ENCODE measurements at regions not wholly inside any gene's neighbourhood (a gene's known extent, or its start where the extent isn't known, plus 50 kb on each side); places are given as distances from the start of the nearest gene placed in this dataset.

DNA sequence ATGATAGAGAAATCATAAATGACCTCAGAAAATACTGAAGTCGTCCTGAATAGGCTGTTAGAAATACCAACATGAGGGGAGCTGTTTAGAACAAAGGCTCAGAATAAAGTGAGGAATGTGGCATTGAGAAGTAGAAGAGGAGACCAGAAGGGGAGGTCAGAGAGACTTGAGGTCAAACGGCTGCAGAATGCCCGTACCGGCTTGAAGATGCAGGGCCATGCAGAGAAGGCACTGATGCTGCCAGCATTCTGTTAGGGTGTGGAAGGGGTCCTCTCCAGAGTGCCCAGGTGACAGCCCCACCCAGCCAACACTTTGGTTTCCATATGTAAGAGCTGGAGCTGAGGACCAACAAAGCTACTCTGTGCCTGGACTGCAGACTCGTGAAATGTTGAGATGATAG, 570.9 kb downstream of the CDH26 start:
- DNase-seq, result no peak

DNA sequence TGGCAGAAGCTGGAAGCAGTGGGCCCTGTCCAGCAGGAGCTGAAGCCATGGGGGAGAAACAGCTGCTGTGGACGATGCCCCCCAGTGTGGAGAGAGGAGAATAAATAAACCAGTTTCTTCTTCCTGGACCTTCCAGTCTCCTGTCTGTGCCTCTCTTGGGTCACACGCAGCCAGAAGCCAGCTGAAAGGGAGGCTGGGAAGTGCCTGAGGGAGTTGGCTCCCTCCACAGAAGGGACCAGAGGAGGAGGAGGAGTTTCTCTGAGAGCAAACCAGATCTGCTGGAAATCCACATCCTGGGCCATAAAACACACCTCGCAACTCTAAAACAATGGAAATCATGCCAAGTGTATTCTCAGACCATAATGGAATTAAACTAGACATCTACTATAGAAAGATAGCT, 577.0 kb downstream of the CDH26 start:
- no peak for DNase-seq

DNA sequence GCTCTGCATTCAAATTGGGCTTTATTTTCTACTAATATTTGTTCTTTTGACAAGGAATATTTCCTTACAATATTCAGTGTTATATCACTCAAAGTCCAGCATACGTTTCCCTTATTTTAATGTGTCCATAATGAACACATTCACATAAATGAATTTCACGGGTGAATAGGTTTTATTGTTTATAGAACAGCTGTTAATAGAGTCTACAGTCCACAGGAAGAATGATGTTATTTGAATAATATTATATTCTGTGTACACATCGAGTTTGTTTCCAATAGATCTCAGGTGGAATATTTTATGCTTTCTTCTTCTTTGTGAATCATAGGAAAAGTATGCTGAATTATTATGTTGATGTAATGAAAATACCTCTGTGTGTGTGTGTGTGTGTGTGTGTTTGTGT, 582.4 kb downstream of the CDH26 start:
- no peak for DNase-seq

DNA sequence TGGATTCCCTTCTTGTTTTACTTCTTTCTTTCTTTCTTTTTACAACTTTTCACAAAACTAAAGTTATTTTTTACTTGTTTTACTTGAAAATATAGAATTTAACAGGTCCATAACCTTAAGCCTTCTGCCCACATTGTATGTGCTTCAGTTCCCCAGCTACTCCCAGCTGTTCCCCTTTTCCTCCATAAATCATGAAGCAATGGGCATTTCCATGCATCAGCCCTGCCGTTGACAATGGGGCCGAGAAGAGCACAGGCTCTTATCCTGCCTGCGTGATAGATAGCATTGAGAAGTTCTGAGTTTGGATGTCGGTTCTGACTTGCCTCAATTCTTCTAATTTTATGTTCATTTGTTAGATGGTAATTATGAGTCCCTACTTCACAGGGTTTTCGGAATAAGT, 583.8 kb downstream of the CDH26 start:
- DNase-seq, result no peak

DNA sequence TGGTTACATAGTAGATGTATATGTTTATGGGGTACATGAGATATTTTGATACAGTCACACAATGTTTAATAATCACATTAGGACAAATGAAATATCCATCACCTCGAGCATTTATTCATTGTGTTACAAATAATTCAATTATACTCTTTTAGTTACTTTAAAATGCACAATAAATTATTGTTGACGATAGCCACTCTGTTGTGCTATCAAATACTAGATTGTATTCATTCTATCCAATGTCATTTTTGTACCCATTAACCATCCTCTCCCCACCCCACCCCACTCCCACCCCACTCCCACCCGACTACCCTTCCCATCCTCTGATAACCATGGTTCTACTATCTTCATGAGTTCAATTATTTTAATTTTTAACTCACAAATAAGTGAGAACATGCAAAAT, 585.4 kb downstream of the CDH26 start:
- DNase-seq, result no peak

DNA sequence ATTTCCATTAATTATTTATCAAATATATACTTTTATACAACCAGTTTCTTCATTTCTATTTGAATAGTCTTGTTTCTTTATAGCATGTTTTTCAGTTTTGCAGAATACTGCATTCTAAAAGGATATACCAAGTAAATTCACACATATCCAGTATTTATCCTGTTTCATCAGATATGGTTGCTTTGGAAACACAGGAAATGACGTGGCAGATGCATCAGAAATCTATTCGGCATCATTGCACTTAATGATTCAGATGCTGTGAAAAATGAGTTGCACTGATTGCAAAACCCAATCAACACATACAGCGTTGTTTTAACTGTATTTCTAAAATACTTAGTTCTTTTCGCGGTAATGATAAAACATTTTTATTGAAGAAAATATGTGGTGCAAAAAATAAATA, 594.9 kb downstream of the CDH26 start:
- DNase-seq, result no peak

DNA sequence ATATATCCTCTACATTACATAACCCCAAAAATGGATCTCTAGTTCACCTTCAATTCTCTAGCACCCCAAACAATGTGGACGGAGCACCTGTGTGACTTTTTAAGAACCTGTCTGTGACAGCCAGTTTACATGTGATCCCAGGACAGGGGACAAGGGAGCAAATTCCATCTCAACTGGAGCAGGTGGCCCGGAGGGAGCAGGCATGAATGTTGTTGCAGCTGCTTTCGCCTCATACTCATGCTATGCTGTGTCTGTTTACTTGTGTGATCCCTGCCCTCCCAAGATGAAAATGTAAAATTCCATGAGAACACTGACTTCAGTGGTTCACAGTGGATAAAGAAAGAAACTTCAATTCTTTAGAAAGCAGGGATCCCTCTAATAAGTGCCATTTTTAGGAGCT, 600.3 kb downstream of the CDH26 start:
- no peak for DNase-seq

DNA sequence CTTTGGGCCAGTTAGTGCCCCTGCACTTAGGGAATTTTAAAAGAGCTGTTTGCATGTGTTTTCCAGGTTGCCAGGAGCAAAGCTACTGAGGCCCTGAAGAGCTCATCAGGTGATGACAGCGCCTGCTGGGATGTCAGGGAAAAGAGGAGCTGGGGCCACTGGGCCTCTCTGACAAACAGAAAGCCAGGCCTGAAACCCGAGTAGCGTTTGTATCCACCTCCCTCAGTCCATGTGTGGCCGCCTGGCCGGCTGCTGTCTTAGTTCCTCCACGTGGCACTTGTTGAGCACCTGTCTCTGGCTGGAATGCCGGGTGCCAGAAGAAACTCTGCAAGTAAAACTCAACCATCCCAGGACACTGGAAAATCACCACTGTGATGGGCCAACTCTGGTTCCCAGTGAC, 601.2 kb downstream of the CDH26 start:
- DNase-seq, result no peak

DNA sequence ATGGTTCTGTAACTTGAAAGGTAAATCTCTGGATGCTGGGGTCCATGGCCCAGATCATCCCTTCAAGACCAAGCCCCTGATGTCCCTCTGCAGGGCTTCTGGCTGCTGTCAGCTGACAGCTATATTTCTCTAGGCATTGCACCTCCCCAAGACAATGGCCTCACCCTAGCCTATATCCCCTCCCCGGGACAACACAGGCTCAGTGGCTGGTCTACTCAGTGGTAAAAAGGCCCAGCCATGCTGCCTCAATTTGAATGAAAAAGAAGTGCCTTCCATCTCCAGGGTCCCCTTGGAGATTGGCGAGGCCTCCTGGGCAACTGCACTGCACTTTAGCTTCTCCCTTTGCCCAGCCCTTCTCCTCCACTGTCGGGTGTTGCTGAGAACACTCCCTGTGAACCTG, 602.8 kb downstream of the CDH26 start:
- no peak for DNase-seq

DNA sequence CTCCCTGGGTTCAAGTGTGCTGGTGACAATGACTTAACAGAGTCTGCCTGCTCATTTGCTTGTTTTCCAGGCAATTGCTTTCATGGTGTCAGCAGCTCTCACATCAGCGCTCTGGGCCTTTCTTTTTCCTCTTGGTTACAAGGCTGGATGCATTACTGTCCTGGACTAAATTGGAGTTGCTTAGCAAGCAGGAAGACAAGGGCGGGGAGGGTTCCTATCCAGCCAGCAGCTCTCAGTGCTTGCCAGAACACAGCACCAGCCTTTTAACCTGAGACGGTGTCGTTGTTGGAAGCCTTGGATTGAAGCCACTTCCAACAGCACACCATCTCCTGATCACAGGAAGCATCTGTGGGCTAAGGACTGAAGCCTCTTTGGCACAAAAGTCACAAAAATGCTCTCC, 606.9 kb downstream of the CDH26 start:
- no peak for DNase-seq

DNA sequence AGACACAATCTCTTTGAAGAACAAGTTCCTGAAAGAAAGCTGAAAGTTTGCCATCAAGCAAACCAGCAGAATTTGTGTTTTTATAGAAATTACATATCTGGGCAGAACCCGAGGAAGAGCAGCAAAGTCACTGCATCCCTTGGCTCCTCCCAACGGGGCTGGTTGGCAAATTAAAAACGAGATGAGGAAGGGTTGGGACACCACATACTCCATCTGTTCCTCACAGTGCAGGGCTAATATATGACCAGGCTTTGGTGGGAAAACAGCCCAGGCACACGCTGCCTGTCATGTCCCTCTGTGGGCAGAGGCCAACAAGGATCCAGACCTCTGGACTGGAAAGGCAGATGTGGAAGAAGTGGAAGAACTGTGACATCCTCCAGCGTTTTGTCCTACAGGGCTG, 607.3 kb downstream of the CDH26 start:
- DNase-seq, result no peak

DNA sequence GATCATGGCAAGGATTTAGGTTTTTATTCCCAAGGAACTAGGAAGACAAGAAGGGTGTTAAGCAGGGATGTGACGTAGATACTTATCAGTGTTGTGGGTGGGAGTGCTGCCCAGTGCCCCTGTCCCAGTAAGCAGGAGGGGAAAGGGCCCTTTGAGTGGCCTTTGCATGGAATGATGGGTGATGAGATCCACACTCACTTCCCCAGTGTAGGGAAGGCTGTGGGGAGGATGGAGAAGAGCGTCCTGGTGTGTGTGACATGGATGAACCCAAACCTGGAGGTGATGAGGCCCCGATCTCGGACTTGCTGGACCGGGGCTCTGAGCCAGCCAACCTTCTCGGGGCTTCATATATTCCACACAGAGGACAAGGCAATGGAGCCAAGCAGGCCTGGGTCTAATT, 610.9 kb downstream of the CDH26 start:
- DNase-seq, result no peak

DNA sequence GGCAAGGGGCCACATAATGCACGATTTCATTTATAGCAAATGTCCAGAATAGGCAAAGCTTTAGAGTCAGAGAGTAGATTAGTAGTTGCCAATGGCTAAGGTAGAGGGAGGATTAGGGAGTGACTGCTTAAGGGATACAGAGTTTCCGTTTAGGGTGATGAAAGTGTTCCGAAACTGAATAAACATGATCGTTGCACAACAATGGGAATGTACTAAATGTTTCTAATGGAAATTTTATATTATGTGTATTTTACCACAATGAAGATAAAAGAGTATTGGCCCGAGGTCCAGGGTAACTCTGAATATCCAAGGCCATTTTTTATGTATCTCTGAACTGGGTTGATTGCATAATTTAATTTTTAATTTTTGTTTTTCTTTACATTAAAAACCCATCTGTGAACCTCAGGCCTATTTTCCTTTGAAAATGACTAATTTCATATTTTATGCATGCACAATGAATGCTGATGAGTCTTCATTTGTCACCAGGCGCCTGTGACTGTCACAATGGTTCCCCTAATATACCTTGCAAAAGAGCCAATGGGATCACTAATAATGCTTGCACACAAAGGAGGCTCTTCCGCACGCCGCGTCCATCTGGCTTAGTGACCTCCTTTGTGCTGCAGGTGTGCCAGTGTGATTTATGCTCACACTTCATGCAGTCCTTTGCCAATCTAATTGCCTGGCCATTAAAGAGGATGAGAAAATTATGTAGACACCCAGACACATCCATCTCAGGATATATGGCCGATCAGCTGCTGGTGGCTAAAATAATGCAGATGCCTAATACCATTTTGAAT, 612.5 kb downstream of the CDH26 start:
- DNase-seq, result no peak

DNA sequence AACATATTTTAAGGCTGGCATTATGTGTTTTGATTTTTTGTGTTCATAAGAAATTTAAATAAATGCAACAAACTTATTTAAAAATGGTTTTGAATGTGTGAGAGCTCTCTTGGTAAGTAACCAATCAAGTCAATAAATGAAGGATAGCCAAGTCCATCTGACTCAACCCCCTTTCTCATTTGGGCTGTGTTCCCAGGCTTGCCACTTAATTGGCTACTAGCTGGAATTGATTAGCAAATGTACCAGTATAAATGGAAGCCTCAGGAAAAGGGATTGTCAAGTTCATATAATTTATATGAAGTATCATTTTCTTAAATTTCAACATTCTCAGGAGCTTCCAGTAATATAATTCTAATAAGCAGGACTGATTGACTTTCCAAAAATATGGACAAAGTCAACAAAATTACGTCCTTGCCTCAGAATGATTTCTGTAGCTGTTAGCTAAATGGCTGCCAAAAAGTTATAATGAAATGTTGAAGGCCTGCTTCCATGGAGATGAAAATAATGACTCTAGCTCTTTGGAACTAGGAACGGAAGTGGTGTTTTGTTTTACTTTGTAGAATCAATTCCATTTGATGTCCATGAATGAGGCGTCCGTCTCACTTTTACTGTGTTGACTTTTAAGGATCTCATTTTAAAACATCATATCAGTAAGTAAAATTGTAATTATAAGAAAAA, 614.9 kb downstream of the CDH26 start:
- no peak for DNase-seq

DNA sequence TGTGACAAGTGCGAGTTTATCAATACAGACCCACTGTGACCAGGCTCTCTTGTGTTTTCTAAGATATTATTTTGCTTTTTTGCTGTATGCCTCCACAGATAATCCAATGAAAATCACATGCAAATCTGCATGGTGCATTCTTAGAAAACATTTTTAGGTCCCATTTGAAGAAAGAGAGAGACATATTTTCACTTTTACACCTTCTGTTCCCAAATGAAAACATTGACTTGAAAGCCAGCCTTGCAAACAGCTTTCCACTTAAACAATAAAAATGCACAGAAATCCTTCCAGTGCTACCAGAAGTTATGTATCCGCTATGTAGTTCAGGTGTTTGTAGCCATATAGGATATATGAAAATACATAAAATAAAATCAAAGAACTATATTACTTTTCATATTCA, 618.0 kb downstream of the CDH26 start:
- DNase-seq, result no peak

DNA sequence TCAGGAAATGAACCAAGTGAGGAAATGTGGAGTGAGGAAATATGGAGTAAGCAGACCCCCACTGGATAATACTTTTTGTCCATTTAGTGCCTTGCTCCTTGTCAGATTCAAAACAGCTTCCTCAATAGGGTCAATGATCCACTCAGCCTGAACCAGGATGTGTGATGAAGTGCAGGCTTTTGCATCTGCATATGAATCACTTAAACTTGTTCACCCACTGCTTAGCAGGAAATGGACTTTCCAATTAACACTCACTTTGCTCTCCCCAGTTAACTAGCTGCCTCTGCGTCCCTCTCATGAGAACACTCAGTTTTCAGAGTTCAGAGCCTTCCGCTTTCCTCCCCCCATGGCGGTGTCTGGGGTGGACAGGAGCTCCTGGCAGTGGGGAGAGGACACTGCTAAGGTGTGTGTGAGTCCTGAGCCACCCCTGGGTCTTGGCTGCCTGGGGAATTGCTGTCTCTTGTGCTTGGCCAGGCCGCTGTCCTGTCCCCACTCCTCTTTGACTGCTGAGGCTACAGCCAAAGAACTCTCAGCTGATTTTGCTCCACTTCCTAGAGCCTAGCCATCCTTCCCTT, 621.8 kb downstream of the CDH26 start:
- no peak for DNase-seq

DNA sequence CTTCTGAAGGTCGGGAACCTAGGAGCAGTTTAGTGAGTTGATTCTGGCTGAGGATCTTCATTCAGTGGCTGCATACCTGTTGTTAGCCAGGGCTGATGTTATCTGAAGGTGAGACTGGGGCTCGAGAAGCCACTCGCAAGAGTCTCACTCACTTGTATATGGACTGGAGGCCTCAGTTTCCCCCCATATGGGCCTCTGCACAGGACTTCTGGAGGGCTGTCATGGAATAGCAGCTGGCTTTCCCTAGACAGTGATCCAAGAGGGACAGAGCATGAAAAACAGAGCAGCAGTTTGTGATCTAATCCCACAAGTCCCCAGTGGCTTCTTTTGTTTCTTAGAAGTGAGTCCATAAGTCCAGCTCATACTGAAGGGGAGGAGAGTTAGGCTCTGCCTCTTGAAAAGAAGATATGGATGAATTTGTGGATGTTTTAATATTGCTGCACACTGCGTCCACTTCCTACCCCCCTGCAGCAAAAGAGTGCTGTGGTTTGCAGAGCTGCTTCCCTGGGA, 623.4 kb downstream of the CDH26 start:
- DNase-seq, result no peak

DNA sequence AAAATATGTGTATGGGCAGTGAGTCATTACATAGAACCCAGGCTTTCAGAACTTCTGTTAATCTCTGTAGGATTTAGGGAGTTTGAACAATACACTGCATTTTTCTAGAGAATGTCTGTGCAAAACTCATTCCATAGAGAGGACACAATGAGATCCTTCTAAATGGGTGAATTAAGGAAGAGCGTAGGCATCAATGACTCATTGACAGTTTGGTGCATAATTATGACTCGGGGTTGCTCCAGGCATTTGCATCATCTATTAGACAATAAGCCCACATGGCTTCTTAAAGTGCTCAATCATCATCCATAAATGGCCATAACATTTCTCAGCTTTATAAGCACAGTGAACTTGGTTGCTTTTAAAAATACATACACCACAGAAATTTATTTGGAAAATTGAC, 625.5 kb downstream of the CDH26 start:
- no peak for DNase-seq

DNA sequence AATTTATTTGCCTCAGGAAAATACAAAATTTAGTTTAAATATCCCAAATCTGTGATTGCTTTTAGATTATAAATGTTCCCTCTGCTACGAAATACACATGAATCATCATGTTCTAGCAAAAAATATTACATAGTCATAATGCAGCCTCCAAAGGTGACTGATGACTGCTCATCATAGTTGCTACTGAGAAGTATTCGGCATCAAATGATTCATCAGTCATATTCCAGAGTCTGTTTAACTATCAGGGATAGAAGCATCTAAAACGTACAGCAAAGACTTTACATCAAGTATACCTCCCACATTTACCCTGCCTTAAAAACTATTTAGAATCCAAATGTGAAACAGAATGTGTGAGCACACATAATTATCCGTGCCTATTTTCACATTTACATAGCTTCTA, 626.0 kb downstream of the CDH26 start:
- DNase-seq, result no peak

DNA sequence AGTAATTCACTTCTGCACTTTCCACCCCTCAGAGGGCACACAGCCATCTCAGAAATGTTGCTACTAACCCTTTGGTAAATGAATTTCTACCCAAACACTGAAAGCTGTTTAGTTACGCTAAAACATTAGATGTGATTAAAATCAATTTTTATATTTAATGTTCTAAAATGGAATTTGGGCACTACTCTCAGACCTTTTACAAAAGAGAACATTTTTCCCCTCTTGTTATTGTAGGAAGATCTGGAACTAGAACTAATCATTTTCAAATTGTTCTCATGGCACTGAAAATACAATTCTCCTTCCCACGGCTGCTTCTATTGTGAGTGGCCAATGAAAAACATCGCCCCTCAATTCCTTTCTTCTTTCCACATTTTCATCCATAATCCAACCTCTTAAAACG, 627.4 kb downstream of the CDH26 start:
- no peak for DNase-seq

DNA sequence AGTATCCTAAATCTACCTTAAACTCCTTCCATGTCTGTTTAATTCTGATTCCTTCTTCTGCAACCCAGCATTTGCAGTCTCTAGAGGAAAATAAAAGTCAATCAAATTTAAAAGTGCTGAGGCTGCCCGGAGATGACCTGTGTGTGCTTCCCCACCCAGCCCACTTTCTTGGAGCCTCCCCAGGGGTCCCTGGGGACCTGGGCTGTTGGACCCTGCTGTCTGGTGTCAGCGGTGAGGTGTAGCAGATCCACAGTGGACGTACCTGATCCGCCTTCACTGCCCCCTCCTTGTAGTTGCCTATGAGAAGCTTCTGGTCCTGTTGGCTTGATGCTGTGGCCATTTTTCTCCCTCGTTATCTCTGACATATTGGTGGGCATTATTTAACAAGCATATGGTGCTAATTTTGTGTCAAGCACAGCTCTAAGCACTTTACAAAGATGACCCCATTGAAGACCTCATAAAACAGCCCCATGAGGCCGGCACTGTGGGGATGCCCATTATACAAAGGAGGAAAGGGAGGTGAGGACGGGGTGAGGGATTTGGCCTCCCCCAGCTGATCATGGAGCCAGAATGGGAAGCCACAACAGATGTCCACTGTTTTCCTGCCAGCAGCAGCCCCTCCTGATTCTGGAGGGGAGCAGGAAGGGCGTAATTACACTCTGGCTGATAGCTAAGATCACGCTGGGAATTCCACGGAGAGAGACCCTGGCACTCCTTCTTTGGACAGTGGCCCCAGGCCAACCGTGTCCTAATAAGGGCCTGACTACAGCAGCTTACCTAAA, 628.2 kb downstream of the CDH26 start:
- DNase-seq, result no peak

DNA sequence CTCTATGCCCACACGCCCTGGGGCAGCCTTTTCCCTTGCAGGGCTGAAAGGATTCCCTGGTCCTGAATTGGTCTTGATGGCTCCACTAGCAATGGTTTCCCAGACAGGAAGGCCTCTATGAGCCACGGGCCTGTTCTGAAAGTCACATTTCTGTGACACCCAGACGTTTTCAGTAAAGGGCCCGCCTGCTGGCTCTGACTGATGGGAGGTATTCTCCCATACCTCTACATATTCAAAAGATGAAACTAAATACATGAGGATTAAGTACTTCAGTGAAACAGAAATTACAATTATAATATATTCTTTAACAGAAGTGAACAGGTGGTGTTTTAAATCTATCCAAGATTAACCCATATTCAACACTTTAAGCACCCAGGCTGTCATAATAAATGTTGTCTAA, 629.8 kb downstream of the CDH26 start:
- no peak for DNase-seq

DNA sequence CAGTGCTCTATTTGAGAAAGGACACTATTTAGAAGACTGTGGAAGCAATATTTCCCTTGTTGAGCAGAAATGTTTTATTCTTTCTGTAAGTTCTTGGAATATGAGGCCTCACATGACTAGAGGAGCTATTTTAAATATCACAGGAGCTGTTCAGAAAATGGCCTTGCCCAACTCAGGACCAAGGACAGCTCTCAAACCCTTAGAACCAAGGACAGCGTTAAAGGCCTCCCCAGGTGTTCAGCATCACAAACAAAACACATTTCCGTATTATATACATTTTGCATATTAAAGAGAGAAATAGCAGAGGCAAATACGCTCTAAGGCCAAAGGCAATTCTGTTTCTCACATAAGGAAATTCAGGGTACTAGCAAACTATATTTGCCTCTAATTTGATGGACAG, 631.4 kb downstream of the CDH26 start:
- no peak for DNase-seq
